Stimulated activated memory B cell treated with anti-CD40 and anti-IgM and Interleukin-4, amounts not matched to agents 10 μg/mL and 1 μg/mL and 100 μg/mL, for 72 hours (primary cell): ENCODE measurements at regions not wholly inside any gene's neighbourhood (a gene's known extent, or its start where the extent isn't known, plus 50 kb on each side); places are given as distances from the start of the nearest gene placed in this dataset.

ENCODE experiments used
- ATAC-seq: fragments of 150-1000 bp; cut with Tn5 transposase; 2 replicates; pipeline ENCODE4 v1.10.0; 2021
- H3K27ac Mint-ChIP-seq: one replicate; pipeline ENCODE4 v1.8.0; 2022; ENCODE audit warnings: mild to moderate bottlenecking, mixed read lengths
- H3K27me3 Mint-ChIP-seq: one replicate; pipeline ENCODE4 v1.8.0; 2022; ENCODE audit warnings: mixed read lengths
- H3K36me3 Mint-ChIP-seq: one replicate; pipeline ENCODE4 v1.8.0; 2022; ENCODE audit warnings: mixed read lengths
- H3K4me1 Mint-ChIP-seq: one replicate; pipeline ENCODE4 v1.8.0; 2022; ENCODE audit warnings: mixed read lengths
- H3K4me3 Mint-ChIP-seq: one replicate; pipeline ENCODE4 v1.8.0; 2022; ENCODE audit warnings: mild to moderate bottlenecking, moderate library complexity, mixed read lengths
- H3K9me3 Mint-ChIP-seq: one replicate; pipeline ENCODE4 v1.8.0; 2022; ENCODE audit warnings: mixed read lengths

DNA sequence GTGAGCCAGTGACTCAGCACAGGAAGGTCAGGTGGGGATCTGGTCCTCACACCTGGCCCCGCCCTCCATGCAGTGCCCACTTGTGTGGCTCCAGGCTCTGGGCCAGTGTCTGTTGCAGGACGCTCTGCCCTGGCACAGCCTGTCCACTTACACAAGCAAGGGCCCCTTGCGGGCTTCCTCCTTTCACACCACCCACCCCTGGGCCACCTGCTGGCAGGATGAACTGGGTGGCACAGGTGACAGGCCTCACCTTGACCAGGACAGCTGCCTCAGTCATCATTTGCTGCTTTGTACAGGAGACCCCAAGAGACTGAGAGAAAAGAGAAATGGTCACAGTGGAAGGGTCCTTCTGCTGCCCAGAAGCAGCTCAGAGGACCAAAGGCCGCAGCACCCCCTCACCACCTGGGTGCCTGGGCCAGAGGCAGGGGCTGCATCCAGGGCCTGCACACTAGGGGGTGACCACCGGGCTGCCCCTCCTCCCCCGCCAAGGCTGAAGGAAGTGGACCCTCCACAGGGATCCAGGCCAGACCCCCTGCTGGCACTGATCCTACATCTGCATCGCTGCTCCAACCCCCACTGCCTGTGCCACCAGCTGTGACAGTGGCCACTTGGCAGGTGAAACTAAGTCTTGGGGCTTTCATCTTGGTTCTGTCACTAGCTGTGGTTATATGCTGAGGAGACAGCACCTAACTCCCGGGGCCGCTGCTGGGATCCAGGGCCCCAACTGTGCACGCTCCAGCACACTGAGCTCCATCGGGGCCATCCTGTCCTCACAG lies 110.3 kb downstream of the TUBA3C start:
- no peak overlapping the region for H3K4me3 Mint-ChIP-seq
- H3K27ac Mint-ChIP-seq, result no peak overlapping the region
- no peaks in the 10 kb centered on the region for H3K27me3 Mint-ChIP-seq
- no peaks in the 10 kb centered on the region for H3K36me3 Mint-ChIP-seq
- H3K4me1 Mint-ChIP-seq, result no peaks in the 10 kb centered on the region
- peaks cover 5% of the 10 kb centered on the region for H3K9me3 Mint-ChIP-seq
- ATAC-seq, result no peak

GRCh38 chr13:19070398-19070735 lies 111.3 kb downstream of the TUBA3C start:
- no peaks in the 10 kb centered on the region for H3K27me3 Mint-ChIP-seq
- no peaks in the 10 kb centered on the region for H3K36me3 Mint-ChIP-seq
- no peak for ATAC-seq
- H3K4me1 Mint-ChIP-seq, result no peaks in the 10 kb centered on the region
- H3K27ac Mint-ChIP-seq, result no peak overlapping the region
- H3K9me3 Mint-ChIP-seq, result peaks cover 5% of the 10 kb centered on the region
- H3K4me3 Mint-ChIP-seq, result no peak overlapping the region

DNA sequence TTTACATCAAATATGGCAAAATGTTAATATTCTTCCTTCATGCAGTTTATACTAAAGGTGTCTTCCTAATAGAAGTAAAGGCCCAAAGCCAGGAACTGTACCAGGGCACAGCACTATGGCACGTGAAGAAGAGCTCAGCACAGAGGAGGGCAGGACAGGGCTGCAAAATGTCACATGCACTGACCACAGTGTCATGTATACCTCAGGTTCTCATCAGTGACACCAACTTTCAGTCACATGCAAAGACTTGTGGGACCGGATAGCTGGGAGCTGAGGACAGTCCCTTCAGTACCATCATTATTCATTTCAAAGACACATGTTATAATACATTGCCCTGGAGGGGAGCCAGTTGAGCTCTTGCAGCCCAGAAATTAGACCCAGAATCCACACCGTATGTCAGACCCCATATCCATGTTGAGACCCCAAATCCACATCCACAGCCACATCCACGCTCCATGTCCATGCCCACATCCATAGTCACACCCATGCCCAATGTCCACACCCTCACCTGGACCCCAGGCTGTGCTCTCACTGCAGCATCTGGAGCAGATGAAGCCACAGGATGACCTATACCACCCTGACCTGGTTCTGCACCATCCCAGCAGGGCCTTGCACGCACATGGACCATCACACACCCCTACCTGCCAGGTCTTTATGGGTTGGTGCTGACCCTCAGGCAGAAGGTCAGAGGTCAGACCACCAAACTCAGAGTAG lies 111.8 kb downstream of the TUBA3C start:
- Mint-ChIP-seq H3K27ac (no peak overlapping the region), H3K36me3 (no peaks in the 10 kb centered on the region), H3K27me3 (no peaks in the 10 kb centered on the region), H3K4me1 (no peaks in the 10 kb centered on the region), H3K4me3 (no peak overlapping the region), H3K9me3 (peaks cover 5% of the 10 kb centered on the region)
- no peak for ATAC-seq

DNA sequence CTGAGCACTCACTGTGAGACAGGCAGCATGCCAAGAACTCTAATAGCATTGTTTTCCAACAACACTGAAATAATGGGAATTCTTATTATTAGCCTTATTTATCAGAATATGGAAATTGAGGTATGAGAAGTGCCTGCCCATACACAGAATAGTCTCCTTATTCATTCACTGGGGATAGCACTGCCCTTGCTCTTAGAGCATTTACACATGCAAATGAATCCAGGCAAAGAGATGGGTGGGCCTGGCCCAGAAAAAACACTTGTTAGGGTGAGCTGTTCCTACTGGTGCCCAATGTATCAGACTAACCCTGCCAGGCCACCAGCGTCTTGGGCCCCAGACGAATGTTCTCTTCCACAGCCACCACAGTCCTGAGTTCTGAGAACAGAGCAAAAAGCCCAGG lies 112.9 kb downstream of the TUBA3C start:
- peaks cover 6% of the 10 kb centered on the region for H3K9me3 Mint-ChIP-seq

DNA sequence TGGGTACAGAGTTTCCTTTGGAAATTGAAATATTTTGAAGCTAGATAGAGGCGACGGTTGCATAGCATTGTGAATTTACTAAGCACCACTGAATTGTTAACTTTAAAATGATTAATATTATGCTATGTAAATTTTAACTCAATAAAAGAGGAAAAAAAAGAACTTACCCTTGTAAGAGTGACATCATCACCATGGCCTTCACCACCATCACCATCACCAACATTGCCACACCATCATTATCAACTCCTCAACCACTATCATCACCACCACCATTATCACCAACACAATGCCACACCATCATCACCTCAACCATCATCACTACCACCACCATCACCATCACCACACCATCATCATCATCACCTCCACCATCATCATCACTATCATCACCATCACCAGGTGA lies 113.9 kb downstream of the TUBA3C start:
- peaks cover 6% of the 10 kb centered on the region for H3K9me3 Mint-ChIP-seq
- ATAC-seq, result no peak
- no peak overlapping the region for H3K27ac Mint-ChIP-seq
- H3K36me3 Mint-ChIP-seq, result no peaks in the 10 kb centered on the region
- H3K4me1 Mint-ChIP-seq, result no peaks in the 10 kb centered on the region
- no peaks in the 10 kb centered on the region for H3K27me3 Mint-ChIP-seq
- H3K4me3 Mint-ChIP-seq, result no peak overlapping the region

More for the DNA sequence above, 112.9 kb downstream of the TUBA3C start:
- Mint-ChIP-seq H3K27me3 (no peaks in the 10 kb centered on the region), H3K4me1 (no peaks in the 10 kb centered on the region), H3K27ac (no peak overlapping the region), H3K4me3 (no peak overlapping the region), H3K36me3 (no peaks in the 10 kb centered on the region)
- no peak for ATAC-seq

DNA sequence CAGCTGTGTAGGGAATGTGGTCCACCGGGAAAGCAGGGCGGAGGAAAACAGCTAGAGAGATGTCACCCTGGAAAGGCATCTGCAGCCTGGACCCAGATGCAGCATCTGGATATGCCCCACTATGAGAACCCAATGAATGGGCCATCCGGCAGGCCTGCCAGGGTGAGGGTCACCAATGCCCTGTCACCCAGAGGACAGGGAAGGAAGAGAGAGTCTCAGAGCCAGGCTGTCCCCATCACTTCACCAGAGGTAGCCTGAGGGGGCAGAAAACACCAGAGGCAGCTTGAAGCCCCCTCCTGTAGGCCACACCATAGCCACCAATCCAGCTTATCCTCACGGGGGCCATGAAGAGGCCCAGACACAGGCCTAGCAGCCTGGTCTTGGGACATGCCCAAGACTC lies 118.8 kb downstream of the TUBA3C start:
- H3K4me3 Mint-ChIP-seq, result no peak overlapping the region
- no peak for ATAC-seq
- no peaks in the 10 kb centered on the region for H3K4me1 Mint-ChIP-seq
- peaks cover 6% of the 10 kb centered on the region for H3K9me3 Mint-ChIP-seq
- H3K27me3 Mint-ChIP-seq, result no peaks in the 10 kb centered on the region
- H3K27ac Mint-ChIP-seq, result no peak overlapping the region
- H3K36me3 Mint-ChIP-seq, result no peaks in the 10 kb centered on the region

GRCh38 chr13:19062019-19062646 lies 119.5 kb downstream of the TUBA3C start:
- peaks cover 6% of the 10 kb centered on the region for H3K9me3 Mint-ChIP-seq
- no peak for ATAC-seq
- H3K36me3 Mint-ChIP-seq, result no peaks in the 10 kb centered on the region
- H3K27ac Mint-ChIP-seq, result no peak overlapping the region
- no peaks in the 10 kb centered on the region for H3K27me3 Mint-ChIP-seq
- H3K4me1 Mint-ChIP-seq, result no peaks in the 10 kb centered on the region
- no peak overlapping the region for H3K4me3 Mint-ChIP-seq

DNA sequence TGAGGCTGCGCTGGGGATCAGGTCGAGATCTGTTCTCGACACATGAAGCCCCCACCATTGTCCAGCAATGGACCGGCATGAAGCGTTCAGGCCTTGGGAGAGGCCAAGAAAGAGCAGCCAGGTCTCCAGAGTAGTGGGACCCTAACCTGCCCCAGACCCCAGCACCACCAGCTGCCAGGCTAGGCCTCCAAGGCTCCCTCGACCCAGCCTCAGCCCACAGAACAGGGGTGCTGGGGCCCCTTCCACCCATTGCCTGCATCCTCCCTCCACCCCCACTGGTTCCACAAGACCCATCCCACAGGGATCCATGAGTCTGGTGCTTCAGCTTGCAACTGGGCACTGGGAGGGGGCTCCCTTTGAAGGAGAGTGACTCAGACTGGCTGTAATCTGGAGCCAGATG lies 120.3 kb downstream of the TUBA3C start:
- no peak overlapping the region for H3K27ac Mint-ChIP-seq
- H3K4me3 Mint-ChIP-seq, result no peak overlapping the region
- no peaks in the 10 kb centered on the region for H3K4me1 Mint-ChIP-seq
- H3K36me3 Mint-ChIP-seq, result no peaks in the 10 kb centered on the region
- no peak for ATAC-seq
- H3K27me3 Mint-ChIP-seq, result no peaks in the 10 kb centered on the region
- peaks cover 6% of the 10 kb centered on the region for H3K9me3 Mint-ChIP-seq

DNA sequence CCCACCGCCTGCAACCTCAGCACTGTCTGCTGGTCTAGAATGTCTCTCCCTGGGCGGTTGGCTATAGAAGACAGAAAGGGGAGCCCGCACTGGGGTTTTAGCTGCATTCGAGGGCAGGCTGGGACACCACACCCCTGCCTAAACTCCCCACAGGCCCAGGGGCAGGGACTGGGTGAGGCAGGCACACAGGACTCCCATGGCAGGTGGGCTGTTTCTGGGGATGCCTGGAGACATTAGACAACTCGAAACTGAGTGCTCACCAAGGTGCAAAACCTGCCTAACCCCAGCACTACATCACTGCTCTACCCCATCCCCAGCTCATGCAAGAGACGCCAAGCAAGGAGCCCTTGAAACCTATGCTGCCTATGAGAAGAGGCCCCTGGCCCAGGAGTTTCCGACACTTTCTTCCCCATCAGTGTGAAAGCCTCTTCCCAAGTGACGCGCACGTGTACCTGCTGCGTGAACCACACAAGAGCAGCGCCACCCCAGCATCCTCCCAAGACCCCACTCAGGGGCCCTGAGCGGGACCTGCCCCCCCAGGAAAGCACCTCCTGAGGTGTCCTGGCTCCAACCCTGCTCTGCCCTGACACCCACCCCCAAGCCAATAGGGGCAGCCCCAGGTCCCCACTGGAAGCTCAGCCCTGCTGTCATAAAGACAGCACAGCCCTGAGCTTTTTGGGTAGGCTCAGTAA lies 121.2 kb downstream of the TUBA3C start:
- no peaks in the 10 kb centered on the region for H3K36me3 Mint-ChIP-seq
- no peak overlapping the region for H3K4me3 Mint-ChIP-seq
- peaks cover 6% of the 10 kb centered on the region for H3K9me3 Mint-ChIP-seq
- H3K27ac Mint-ChIP-seq, result no peak overlapping the region
- no peaks in the 10 kb centered on the region for H3K4me1 Mint-ChIP-seq
- no peaks in the 10 kb centered on the region for H3K27me3 Mint-ChIP-seq
- no peak for ATAC-seq

GRCh38 chr13:19059016-19059780 lies 122.4 kb downstream of the TUBA3C start:
- Mint-ChIP-seq H3K27ac (no peak overlapping the region), H3K9me3 (peaks cover 3% of the 10 kb centered on the region), H3K27me3 (no peaks in the 10 kb centered on the region), H3K4me3 (no peak overlapping the region), H3K36me3 (no peaks in the 10 kb centered on the region), H3K4me1 (no peaks in the 10 kb centered on the region)
- no peak for ATAC-seq

DNA sequence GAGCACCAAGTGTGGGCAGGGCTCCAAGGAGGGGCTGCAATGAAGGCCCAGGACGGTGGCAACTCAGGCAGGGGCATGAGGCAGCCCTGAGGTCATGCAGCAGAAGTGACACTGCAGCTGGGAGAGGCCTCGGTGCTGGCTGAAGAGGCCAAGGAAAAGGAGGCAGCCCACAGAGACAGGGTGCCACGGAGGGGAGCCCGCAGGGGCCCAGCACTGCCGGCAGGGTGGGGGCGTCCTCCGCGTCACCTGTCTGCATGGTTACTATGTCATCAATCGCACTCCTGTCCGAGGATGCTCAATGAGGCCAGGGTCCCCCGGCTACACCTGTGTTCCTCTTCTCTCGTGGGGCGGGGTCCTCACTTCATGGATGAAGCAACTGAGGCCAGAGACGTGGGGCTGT lies 123.1 kb downstream of the TUBA3C start:
- Mint-ChIP-seq H3K9me3 (no peaks in the 10 kb centered on the region), H3K36me3 (no peaks in the 10 kb centered on the region), H3K27me3 (no peaks in the 10 kb centered on the region), H3K4me1 (no peaks in the 10 kb centered on the region), H3K27ac (no peak overlapping the region), H3K4me3 (no peak overlapping the region)
- no peak for ATAC-seq

DNA sequence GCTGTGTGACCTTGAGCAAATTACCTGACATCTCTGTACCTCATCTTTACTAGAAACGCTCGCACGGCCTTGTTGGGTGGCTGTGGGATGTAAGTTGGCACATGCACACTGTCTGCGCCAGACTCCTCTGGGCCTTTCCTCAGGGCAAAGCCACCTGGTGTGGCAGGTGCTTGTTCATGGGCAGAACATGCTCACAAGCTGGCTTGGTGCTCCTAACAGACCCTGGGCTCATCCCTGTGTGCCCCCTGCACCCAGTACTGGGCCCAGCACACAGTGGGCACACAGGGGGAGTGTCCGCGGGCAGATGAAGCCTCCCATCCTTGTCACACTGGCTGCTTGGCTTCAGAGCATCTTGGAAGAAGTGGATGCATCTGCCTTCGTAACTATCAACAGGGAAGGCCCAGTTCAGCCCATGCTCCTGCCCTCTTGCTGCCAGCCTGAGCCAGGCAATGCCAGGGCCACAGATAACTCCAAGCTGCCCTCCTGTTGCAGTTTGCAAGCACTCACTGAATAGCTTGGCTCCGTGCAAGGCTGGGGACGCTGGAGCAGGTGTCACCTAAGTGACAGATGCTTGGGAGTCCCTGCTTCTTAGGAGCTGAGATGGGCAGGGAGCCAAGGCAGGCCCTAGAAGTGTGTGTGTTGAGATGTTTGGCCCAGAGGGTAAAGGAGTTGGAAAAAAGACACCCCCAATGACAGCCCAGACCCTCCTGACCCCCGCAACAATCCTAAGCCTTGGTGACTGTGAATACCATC lies 123.9 kb downstream of the TUBA3C start:
- H3K27me3 Mint-ChIP-seq, result no peaks in the 10 kb centered on the region
- no peaks in the 10 kb centered on the region for H3K9me3 Mint-ChIP-seq
- no peaks in the 10 kb centered on the region for H3K4me1 Mint-ChIP-seq
- H3K36me3 Mint-ChIP-seq, result no peaks in the 10 kb centered on the region
- H3K4me3 Mint-ChIP-seq, result no peak overlapping the region
- no peak overlapping the region for H3K27ac Mint-ChIP-seq
- no peak for ATAC-seq

- Mint-ChIP-seq H3K4me3 (no peak overlapping the region), H3K36me3 (no peaks in the 10 kb centered on the region), H3K27me3 (no peaks in the 10 kb centered on the region), H3K4me1 (no peaks in the 10 kb centered on the region), H3K9me3 (peaks cover 3% of the 10 kb centered on the region), H3K27ac (no peak overlapping the region)
- no peak for ATAC-seq
Observed at GRCh38 chr13:19056984-19057490, 124.6 kb downstream of the TUBA3C start.

DNA sequence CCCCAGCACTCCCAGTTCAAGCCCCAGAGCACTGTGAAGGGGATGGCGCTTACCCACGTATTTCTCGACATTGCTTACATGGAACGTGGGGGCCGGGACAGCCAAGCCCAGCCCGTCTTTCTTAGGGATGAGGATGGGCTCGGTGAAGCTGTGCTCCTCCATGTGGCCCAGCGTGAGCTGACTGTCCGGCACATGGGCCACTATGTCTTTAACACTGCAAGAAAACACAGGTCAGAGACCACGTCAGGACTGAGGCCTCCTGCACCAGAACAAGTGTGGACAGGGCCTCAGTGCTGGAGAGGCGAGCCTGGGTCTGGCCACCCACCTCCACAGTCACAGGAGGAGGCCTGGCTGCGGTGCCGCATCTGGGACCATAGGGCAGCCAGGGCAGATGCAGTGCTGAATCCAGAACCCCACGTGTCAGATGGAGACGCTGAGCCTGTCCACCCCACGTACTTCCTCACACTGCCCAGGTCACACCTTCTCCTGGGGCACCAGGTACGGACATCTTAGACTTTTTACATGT lies 125.2 kb downstream of the TUBA3C start:
- Mint-ChIP-seq H3K27me3 (no peaks in the 10 kb centered on the region), H3K27ac (no peak overlapping the region), H3K9me3 (peaks cover 7% of the 10 kb centered on the region), H3K4me3 (no peak overlapping the region), H3K4me1 (no peaks in the 10 kb centered on the region), H3K36me3 (no peaks in the 10 kb centered on the region)
- ATAC-seq, result no peak
